Muscle layer of colon (tissue), 2 donors: ENCODE measurements at regions not wholly inside any gene's neighbourhood (a gene's known extent, or its start where the extent isn't known, plus 50 kb on each side); places are given as distances from the start of the nearest gene placed in this dataset.

Source experiments
- H3K27ac ChIP-seq: one replicate; pipeline ENCODE4 v1.7.0; 2013; ENCODE audit warnings: low read depth, mild to moderate bottlenecking, low read length, moderate library complexity
- H3K27me3 ChIP-seq, 2 donors: one replicate each; pipeline ENCODE4 v1.7.0; 2013; ENCODE audit warnings: low read length in 2 of 2, mild to moderate bottlenecking in 2 of 2; ENCODE audit not compliant: insufficient read depth in 2 of 2, control insufficient read depth in 1 of 2
- H3K36me3 ChIP-seq: one replicate; pipeline ENCODE4 v1.7.0; 2013; ENCODE audit warnings: mild to moderate bottlenecking, low read length; ENCODE audit not compliant: insufficient read depth
- H3K4me1 ChIP-seq: one replicate; pipeline ENCODE4 v1.7.0; 2013; ENCODE audit warnings: mild to moderate bottlenecking, low read length; ENCODE audit not compliant: insufficient read depth
- H3K4me3 ChIP-seq, 2 donors: one replicate each; pipeline ENCODE4 v1.7.0; 2013; ENCODE audit warnings: low read length in 2 of 2, low read depth in 1 of 2, mild to moderate bottlenecking in 1 of 2, moderate library complexity in 1 of 2
- H3K9ac ChIP-seq: one replicate; pipeline ENCODE4 v1.7.0; 2013; ENCODE audit warnings: low read length
- H3K9me3 ChIP-seq: one replicate; pipeline ENCODE4 v1.7.0; 2013; ENCODE audit warnings: mild to moderate bottlenecking, low read length
- donor health status: abdominal sarcoma.
- donor health status: Adenocarcinoma of cecum.

DNA sequence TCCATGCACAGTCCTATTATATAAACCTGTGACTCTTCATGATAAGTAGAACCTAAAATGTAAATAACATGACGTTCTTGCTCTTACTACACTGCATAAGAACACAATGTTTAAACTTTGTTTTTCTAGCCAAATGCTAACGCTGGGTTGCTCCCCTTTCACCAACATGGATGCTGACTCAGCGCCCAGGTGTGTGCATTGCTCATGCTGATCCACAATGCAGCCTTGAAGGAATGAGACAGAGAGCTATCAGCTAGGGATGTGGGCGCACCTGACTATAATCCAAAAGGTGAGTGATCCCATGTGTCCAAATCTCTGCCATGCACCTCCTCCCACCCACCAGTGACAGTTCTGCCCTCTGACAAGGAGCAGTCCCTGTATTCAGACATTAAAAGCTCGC is 235.0 kb downstream of the IRS1 start:
- Histone ChIP-seq H3K9ac (no peak overlapping the region), H3K9me3 (no peaks in the 10 kb centered on the region), H3K36me3 (no peaks in the 10 kb centered on the region), H3K27ac (no peak overlapping the region), H3K27me3 (no peaks in the 10 kb centered on the region), H3K4me3 (no peak overlapping the region), H3K4me1 (no peaks in the 10 kb centered on the region)

DNA sequence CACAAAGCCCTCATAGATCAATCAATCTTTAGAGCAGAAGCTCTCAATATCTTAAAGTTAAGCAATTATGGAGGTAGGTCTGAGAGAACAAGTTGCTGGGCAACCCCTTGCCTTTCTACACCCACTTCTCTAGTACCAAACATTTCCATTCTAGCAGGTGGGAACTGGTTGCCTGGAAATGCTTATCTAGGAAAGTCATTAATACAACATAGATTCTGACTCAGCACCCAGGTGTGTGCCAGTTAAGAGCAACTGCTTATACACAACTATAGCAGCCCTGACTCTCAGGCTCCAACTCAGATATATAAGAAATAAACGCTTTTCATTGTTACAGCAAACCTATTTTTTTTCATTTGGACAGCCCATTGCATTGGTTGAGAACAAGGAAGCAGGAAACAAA is 237.7 kb downstream of the IRS1 start:
- Histone ChIP-seq H3K9ac (no peak overlapping the region), H3K9me3 (no peaks in the 10 kb centered on the region), H3K27ac (no peak overlapping the region), H3K4me3 (no peak overlapping the region), H3K36me3 (no peaks in the 10 kb centered on the region), H3K27me3 (no peaks in the 10 kb centered on the region), H3K4me1 (no peaks in the 10 kb centered on the region)

GRCh38 chr2:226560325-226560724 is 239.3 kb downstream of the IRS1 start:
- Histone ChIP-seq H3K9me3 (no peaks in the 10 kb centered on the region), H3K4me3 (no peak overlapping the region), H3K27ac (no peak overlapping the region), H3K4me1 (no peaks in the 10 kb centered on the region), H3K36me3 (no peaks in the 10 kb centered on the region), H3K9ac (no peak overlapping the region), H3K27me3 (no peaks in the 10 kb centered on the region)

DNA sequence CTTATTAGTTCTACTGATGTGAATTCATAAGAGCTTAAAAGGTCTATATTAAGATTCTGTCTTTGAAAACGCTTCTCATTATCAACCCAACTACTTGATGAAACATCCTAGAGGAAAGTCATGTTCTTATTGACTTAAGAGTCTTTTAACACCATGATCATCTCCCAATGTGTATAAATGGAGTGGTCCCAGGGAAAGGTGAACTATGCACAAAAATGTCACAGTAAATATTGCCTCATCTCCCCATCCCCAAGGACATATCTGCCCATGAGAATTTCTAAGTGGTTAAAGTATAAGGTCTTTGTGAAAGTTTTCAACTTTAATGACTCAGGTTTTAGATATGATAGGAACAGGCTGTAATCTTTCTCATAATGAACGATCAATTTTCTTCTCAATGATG is 240.1 kb downstream of the IRS1 start:
- Histone ChIP-seq H3K27me3 (no peaks in the 10 kb centered on the region), H3K27ac (no peak overlapping the region), H3K9me3 (no peaks in the 10 kb centered on the region), H3K9ac (no peak overlapping the region), H3K36me3 (no peaks in the 10 kb centered on the region), H3K4me3 (no peak overlapping the region), H3K4me1 (no peaks in the 10 kb centered on the region)

GRCh38 chr2:226558418-226558817 is 241.2 kb downstream of the IRS1 start:
- H3K9me3 ChIP-seq = no peaks in the 10 kb centered on the region

DNA sequence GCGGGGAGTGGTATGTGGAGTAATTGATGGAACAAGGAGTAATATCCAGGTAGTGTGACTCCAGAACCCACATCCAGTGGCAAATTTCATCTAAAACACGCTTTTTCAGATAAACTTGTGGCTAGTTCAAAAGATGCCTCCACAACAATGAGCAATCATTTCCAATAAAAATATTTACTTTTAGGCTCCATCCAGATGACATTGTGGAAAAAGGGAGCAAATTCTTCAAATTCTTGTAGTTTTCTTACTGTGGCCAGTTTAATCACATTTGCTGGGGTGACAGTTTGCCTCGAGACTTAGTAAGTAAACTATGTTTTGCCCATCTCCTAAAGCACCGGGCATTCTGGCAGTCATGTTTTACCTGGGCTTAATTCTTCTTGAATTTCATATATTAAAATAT is 243.6 kb downstream of the IRS1 start:
- no peaks in the 10 kb centered on the region for H3K9me3 ChIP-seq
- H3K36me3 ChIP-seq = no peaks in the 10 kb centered on the region
- no peaks in the 10 kb centered on the region for H3K4me1 ChIP-seq
- no peaks in the 10 kb centered on the region for H3K27me3 ChIP-seq
- H3K27ac ChIP-seq = no peak overlapping the region
- H3K9ac ChIP-seq = no peak overlapping the region
- no peak overlapping the region for H3K4me3 ChIP-seq

More at GRCh38 chr2:226558418-226558817, 241.2 kb downstream of the IRS1 start:
- Histone ChIP-seq H3K27me3 (no peaks in the 10 kb centered on the region), H3K4me3 (no peak overlapping the region), H3K9ac (no peak overlapping the region), H3K27ac (no peak overlapping the region), H3K4me1 (no peaks in the 10 kb centered on the region), H3K36me3 (no peaks in the 10 kb centered on the region)

GRCh38 chr2:226554701-226555100 is 244.9 kb downstream of the IRS1 start:
- Histone ChIP-seq H3K27ac (no peak overlapping the region), H3K9ac (no peak overlapping the region), H3K9me3 (no peaks in the 10 kb centered on the region), H3K4me1 (no peaks in the 10 kb centered on the region), H3K4me3 (no peak overlapping the region), H3K27me3 (no peaks in the 10 kb centered on the region), H3K36me3 (no peaks in the 10 kb centered on the region)

DNA sequence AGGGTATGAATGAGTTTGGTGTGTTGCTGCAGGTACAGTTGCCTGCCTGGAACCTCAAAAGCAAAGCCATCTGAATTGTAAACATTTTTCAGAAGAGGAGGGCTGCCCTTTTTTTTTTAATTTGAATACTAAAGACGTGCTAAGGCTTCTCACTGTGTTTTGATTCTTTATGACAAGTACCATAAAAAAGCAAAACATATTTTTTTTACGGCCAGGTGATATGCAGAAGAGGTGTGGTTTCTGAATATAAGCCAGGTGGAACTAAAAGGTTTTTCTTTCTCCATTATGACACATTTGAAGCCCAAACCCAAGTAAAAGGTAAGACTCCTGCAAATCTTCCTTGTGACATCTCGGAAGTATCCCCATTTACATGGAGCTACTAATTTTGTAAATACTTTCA is 246.3 kb downstream of the IRS1 start:
- Histone ChIP-seq H3K27ac (no peak overlapping the region), H3K27me3 (no peaks in the 10 kb centered on the region), H3K9me3 (no peaks in the 10 kb centered on the region), H3K36me3 (no peaks in the 10 kb centered on the region), H3K4me3 (no peak overlapping the region), H3K4me1 (no peaks in the 10 kb centered on the region), H3K9ac (no peak overlapping the region)

DNA sequence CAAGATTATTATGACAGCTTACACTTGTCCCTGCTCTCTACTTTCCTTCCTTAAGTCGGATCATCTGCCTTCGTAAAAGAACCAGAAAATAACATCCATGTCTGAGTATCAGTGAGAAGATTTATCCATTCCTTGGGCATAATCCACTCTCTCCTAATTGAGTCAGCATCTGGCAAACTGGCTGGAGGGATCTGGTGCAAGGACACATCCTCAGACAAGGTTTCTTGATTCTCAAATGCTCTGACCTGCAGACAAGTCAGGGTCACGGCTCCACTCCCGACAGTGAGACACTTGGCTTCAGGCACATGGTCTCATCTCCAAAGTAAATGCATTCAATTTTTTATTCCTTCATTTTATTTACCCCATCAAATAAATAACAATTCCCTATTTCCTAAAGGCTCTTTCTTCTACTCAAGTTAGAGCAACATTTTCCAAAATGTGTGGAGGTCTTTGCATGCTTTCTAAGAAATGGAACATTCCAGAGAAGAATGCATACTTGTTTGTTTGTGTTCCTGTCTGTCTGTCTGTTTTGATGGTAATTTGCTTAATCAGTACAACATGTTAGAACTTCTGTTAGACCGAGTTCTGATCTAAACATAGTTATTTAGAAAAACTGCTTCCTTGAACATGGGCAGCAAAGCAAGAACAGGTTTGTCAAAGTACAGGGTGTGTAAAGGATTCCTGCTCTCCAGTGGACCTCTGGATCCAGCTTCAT is 246.9 kb downstream of the IRS1 start:
- Histone ChIP-seq H3K4me1 (no peaks in the 10 kb centered on the region), H3K27me3 (no peaks in the 10 kb centered on the region), H3K36me3 (no peaks in the 10 kb centered on the region), H3K27ac (no peak overlapping the region), H3K4me3 (no peak overlapping the region), H3K9ac (no peak overlapping the region), H3K9me3 (no peaks in the 10 kb centered on the region)

GRCh38 chr2:226551522-226552250 is 247.9 kb downstream of the IRS1 start:
- Histone ChIP-seq H3K36me3 (no peaks in the 10 kb centered on the region), H3K27me3 (no peaks in the 10 kb centered on the region), H3K4me1 (no peaks in the 10 kb centered on the region), H3K27ac (no peak overlapping the region), H3K9ac (no peak overlapping the region), H3K4me3 (no peak overlapping the region), H3K9me3 (no peaks in the 10 kb centered on the region)

- Histone ChIP-seq H3K27me3 (no peaks in the 10 kb centered on the region), H3K9me3 (no peaks in the 10 kb centered on the region), H3K4me1 (no peaks in the 10 kb centered on the region), H3K4me3 (no peak overlapping the region), H3K9ac (no peak overlapping the region), H3K27ac (no peak overlapping the region), H3K36me3 (no peaks in the 10 kb centered on the region)
Observed at GRCh38 chr2:226550801-226551200, 248.8 kb downstream of the IRS1 start.

DNA sequence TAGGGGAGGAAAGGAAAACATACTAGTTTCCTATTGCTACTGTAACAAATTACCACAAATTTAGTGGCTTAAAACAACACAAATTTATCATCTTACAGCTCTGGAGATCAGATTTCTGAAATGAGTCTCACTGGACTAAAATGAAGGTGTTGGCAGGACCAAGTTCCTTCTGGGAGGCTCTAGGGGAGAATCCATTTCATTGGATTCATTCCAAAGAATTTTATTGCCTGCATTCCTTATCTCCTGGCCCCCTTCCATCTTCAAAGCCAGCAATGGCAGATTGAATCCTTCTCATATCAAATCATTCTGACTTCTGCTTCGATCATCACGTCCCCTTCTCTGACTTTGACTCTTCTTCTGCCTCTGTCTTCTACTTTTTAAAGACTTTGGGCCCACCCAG is 250.9 kb downstream of the IRS1 start:
- Histone ChIP-seq H3K27ac (no peak overlapping the region), H3K4me1 (no peaks in the 10 kb centered on the region), H3K4me3 (no peak overlapping the region)

More for the DNA sequence above, 250.9 kb downstream of the IRS1 start:
- no peaks in the 10 kb centered on the region for H3K27me3 ChIP-seq
- no peak overlapping the region for H3K9ac ChIP-seq
- H3K9me3 ChIP-seq = no peaks in the 10 kb centered on the region
- no peaks in the 10 kb centered on the region for H3K36me3 ChIP-seq
